ENCODE measurements at regions not wholly inside any gene's neighbourhood (a gene's known extent, or its start where the extent isn't known, plus 50 kb on each side); places are given as distances from the start of the nearest gene placed in this dataset.

DNA sequence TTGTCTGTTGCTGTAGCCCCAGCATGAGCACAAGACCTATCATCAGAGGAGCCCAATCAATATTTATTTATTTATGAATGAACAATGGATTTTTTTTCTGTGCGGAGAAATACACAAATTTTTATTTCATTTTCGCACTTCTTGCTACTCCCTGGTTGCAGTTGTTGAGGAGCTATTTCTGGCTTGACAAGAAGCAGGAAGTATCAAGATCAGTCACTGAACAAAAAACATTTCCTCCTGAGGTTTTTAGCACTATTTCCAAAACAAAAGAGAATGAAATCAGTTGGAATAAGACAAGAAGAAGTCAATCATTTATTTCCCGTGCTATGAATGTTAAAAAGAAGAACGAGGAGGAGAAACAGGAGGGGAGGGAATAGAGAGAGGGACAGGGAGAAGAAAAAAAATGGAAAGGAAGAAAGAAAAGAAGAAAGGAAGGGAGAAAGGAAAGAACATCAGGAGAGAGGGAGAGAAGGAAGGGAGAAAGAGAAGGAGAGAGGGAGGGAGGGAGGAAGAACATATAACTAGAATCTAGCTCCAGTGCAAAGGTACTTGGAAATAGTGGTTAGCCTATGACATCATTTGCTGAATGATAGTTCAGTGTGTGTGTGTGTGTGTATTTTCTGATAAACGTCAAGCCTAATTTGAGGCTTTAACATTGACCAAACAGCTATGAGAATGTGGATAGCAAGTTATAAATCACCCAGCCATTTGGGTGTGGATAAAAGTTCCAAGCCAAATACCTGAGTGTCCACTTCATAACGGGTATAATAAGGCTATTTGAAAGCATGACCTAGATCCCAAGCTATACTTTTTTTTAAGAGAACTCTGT lies 586.0 kb downstream of the EBF1 start:
- Histone ChIP-seq H3K36me3 (ENCODE audit: control insufficient read depth in 2 of 2, extremely low read depth in 1 of 2, insufficient read depth in 2 of 2, low read length in 2 of 2) (no peaks in the 10 kb centered on the region), H3K9ac (ENCODE audit: control insufficient read depth, extremely low read depth, insufficient read depth, low read length) (no peak overlapping the region), H3K79me2 (ENCODE audit: control insufficient read depth, insufficient read depth, low read length) (no peaks in the 10 kb centered on the region), H4K20me1 (ENCODE audit: control insufficient read depth, extremely low read depth, insufficient read depth, low read length) (no peaks in the 10 kb centered on the region), H3K27me3 (ENCODE audit: control insufficient read depth, extremely low read depth, insufficient read depth, low read length) (no peaks in the 10 kb centered on the region), H3K9me1 (ENCODE audit: control insufficient read depth, extremely low read depth, insufficient read depth, low read length) (no peaks in the 10 kb centered on the region), H3K4me2 (ENCODE audit: control insufficient read depth, extremely low read depth, insufficient read depth, low read depth, low read length) (no peak overlapping the region), H3K9me3 (ENCODE audit: control insufficient read depth, low read depth, low read length) (no peaks in the 10 kb centered on the region), H3K4me3 (ENCODE audit: control insufficient read depth in 2 of 3, extremely low read depth in 1 of 3, insufficient read depth in 2 of 3, low read depth in 1 of 3, low read length in 3 of 3) (no peak overlapping the region), H3K27ac (ENCODE audit: control insufficient read depth, insufficient read depth, low read length) (no peak overlapping the region), H2AFZ (ENCODE audit: control insufficient read depth, low read length) (no peak overlapping the region), H3K4me1 (ENCODE audit: control insufficient read depth, extremely low read depth, insufficient read depth, low read length) (no peaks in the 10 kb centered on the region)
- dilution Hi-C loops (cut with MboI; ENCODE audit: extremely low pct_ligation_motif_present, low sequenced_read_pairs): no loop called here
- FAIRE-seq: no peak
- TF ChIP-seq, protein P1, sequence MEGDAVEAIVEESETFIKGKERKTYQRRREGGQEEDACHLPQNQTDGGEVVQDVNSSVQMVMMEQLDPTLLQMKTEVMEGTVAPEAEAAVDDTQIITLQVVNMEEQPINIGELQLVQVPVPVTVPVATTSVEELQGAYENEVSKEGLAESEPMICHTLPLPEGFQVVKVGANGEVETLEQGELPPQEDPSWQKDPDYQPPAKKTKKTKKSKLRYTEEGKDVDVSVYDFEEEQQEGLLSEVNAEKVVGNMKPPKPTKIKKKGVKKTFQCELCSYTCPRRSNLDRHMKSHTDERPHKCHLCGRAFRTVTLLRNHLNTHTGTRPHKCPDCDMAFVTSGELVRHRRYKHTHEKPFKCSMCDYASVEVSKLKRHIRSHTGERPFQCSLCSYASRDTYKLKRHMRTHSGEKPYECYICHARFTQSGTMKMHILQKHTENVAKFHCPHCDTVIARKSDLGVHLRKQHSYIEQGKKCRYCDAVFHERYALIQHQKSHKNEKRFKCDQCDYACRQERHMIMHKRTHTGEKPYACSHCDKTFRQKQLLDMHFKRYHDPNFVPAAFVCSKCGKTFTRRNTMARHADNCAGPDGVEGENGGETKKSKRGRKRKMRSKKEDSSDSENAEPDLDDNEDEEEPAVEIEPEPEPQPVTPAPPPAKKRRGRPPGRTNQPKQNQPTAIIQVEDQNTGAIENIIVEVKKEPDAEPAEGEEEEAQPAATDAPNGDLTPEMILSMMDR (optimal IDR thresholded peaks at IDR 0.05 in 1 of 3, IDR thresholded peaks at IDR 0.05 in 1 of 3, conservative IDR thresholded peaks at IDR 0.05 in 1 of 3; ENCODE audit: extremely low read depth in 1 of 3, insufficient read depth in 2 of 3, low read length in 3 of 3): no peak
- TF ChIP-seq EZH2 (IDR thresholded peaks at IDR 0.05; ENCODE audit: low read length): no peak
- no peak for DNase-seq (ENCODE audit: low read depth, low spot score)

- DNase-seq (ENCODE audit: low read depth, low spot score) (no peak), FAIRE-seq (no peak)
- Histone ChIP-seq H3K27ac (ENCODE audit: control insufficient read depth, insufficient read depth, low read length) (no peak overlapping the region), H3K4me1 (ENCODE audit: control insufficient read depth, extremely low read depth, insufficient read depth, low read length) (no peaks in the 10 kb centered on the region), H3K9me1 (ENCODE audit: control insufficient read depth, extremely low read depth, insufficient read depth, low read length) (no peaks in the 10 kb centered on the region), H3K27me3 (ENCODE audit: control insufficient read depth, extremely low read depth, insufficient read depth, low read length) (no peaks in the 10 kb centered on the region), H3K9me3 (ENCODE audit: control insufficient read depth, low read depth, low read length) (no peaks in the 10 kb centered on the region), H3K36me3 (ENCODE audit: control insufficient read depth in 2 of 2, extremely low read depth in 1 of 2, insufficient read depth in 2 of 2, low read length in 2 of 2) (no peaks in the 10 kb centered on the region), H3K79me2 (ENCODE audit: control insufficient read depth, insufficient read depth, low read length) (no peaks in the 10 kb centered on the region), H3K4me3 (ENCODE audit: control insufficient read depth in 2 of 3, extremely low read depth in 1 of 3, insufficient read depth in 2 of 3, low read depth in 1 of 3, low read length in 3 of 3) (no peak overlapping the region), H4K20me1 (ENCODE audit: control insufficient read depth, extremely low read depth, insufficient read depth, low read length) (no peaks in the 10 kb centered on the region), H2AFZ (ENCODE audit: control insufficient read depth, low read length) (no peak overlapping the region), H3K4me2 (ENCODE audit: control insufficient read depth, extremely low read depth, insufficient read depth, low read depth, low read length) (no peak overlapping the region), H3K9ac (ENCODE audit: control insufficient read depth, extremely low read depth, insufficient read depth, low read length) (no peak overlapping the region)
- TF ChIP-seq, protein P1 (optimal IDR thresholded peaks at IDR 0.05 in 1 of 3, IDR thresholded peaks at IDR 0.05 in 1 of 3, conservative IDR thresholded peaks at IDR 0.05 in 1 of 3; ENCODE audit: extremely low read depth in 1 of 3, insufficient read depth in 2 of 3, low read length in 3 of 3): no peak
- TF ChIP-seq EZH2 (IDR thresholded peaks at IDR 0.05; ENCODE audit: low read length): no peak
- dilution Hi-C loops (cut with MboI; ENCODE audit: extremely low pct_ligation_motif_present, low sequenced_read_pairs): no loop called here
These were observed 588.3 kb downstream of the EBF1 start for GRCh38 chr5:158511454-158511853.

Measured in keratinocyte (primary cell).